NCI-H2081 treated with DMSO at 0.1 percent for 48 hours (cell line): ENCODE measurements at regions not wholly inside any gene's neighbourhood (a gene's known extent, or its start where the extent isn't known, plus 50 kb on each side); places are given as distances from the start of the nearest gene placed in this dataset.
"Not testable (repeated sequence)": the region's sequence is repeated elsewhere in the genome, so short reads cannot be mapped to it uniquely, and the experiment has no call there.

Experiments used
- DNase-seq: peaks from one replicate; lab custom pipeline; 2025; lab: John Stamatoyannopoulos, UW

GRCh38 chr5:106014262-106014661 is 1656.5 kb downstream of the EFNA5 start:
- no peak for DNase-seq

- DNase-seq: no peak
Measured at GRCh38 chr5:106006242-106006641, 1664.5 kb downstream of the EFNA5 start.

- not testable (repeated sequence) for DNase-seq
Measured at GRCh38 chr5:105998991-105999390, 1671.7 kb downstream of the EFNA5 start.

- DNase-seq: no peak
Measured at GRCh38 chr5:105993027-105993426, 1677.7 kb downstream of the EFNA5 start.

- no peak for DNase-seq
Measured at GRCh38 chr5:105982526-105982925, 1688.2 kb downstream of the EFNA5 start.

DNA sequence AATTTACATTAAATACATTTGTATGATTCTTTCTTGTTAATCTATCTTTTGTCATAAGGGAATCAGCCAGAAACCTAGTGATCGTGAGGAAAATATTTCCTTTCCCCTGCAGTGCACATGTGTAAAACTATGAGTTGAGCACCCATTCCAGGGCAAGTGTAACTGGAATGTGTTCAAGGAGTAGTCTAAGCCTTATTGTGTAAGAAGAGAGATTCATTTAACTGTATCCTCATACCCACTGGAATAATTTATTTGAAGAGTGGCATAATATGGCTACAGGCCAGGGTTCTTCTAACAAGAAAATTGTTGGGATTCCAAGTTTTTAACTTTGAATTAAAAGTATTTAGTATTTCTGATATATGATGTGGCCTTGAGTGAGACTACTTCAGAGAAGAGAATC is 1692.7 kb downstream of the EFNA5 start:
- DNase-seq: no peak

- DNase-seq: no peak
Measured at GRCh38 chr5:105977163-105977562, 1693.6 kb downstream of the EFNA5 start.

DNA sequence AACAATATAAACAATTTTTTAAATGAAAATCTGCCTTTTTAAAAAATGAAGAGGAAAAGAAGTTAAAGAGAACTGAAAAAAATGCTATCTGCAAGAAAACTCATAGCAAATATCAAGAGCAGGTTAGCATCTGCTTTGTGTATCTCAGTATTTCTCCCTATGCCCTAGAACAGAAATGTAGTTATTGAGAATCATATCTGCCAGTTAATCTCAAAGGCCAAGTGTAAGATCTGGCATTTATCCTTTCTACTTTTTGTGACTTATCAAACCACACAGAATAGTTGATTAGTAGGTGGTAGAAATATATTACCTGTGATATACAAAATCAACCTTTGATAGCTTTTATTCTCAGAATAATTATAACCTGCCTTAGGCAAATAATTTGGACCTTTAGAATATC is 1699.8 kb downstream of the EFNA5 start:
- no peak for DNase-seq

DNA sequence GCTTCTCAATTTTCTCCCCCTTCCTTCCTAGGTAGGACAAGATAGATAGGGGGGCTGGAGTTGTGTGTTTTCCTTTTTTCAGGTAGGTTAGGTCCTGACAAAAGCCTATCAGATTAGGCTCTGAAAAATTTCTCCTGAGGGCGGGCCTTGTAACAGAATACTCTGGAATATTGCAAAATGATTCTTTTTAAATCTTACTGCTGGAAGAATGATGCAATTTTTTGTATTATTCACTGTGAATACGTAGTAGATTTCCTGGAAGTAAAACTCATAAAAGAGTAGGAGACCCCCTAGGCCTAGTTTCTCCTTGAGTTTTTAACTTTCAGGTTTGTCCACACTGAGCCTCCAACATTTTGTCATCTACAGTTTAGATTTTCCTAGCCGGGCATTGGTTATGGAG is 1701.8 kb downstream of the EFNA5 start:
- no peak for DNase-seq

- DNase-seq: no peak
Measured at GRCh38 chr5:105963696-105964255, 1707.0 kb downstream of the EFNA5 start.

DNA sequence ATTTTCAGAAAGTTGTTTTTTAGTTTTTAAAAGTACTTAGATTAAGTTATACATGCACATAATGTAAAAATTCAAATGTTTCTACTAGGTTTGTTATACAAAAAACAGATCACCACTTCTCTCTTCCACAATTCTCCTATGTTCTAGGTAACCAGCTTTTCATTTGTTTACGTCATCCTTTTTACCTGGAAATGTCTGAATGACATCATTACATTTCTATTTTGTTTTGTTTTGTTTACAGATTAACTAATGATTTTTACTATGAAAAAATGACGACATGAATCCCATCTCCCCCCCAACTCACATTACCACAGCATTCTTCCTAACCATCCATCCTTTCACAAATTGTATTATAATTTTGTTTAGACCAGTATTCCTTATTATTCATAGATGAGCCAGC is 1709.2 kb downstream of the EFNA5 start:
- DNase-seq: no peak

GRCh38 chr5:105956456-105957196 is 1714.1 kb downstream of the EFNA5 start:
- no peak for DNase-seq

DNA sequence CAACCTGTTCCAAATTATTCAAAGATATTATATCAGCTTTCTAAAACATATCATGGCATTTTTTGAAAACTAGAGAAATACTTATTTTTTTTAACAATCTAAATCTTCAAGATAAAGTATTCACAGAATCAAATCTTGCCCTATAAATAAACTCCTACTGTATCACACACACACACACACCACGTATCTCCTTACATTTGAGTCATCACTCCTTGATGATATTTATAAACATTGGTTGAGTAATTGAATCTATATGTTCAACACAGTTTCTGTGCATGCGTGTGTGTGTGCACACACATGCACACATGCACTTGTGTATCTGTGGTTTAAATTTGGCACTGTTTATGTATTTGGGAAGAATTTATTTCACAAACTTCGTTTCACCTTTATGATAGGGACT is 1716.4 kb downstream of the EFNA5 start:
- DNase-seq: no peak

DNA sequence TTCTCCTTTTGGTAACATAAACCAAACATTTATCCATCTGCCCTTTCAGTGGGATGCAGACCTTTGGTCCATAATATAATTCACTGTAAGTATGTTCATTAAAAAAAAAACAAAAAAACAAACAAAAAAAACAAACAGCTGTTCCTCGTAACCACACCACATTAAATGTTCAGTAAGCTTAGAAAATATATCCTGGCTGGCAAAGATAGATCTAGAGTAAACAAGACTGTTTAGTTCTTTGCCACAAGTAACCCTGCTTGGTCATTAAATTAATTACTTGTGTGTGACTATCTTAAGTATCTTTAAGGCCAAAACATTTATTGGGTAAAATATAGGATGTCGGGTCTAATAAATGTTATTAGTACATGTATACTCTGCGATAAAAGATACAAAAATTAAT is 1717.1 kb downstream of the EFNA5 start:
- DNase-seq: peak; percentile 9

DNA sequence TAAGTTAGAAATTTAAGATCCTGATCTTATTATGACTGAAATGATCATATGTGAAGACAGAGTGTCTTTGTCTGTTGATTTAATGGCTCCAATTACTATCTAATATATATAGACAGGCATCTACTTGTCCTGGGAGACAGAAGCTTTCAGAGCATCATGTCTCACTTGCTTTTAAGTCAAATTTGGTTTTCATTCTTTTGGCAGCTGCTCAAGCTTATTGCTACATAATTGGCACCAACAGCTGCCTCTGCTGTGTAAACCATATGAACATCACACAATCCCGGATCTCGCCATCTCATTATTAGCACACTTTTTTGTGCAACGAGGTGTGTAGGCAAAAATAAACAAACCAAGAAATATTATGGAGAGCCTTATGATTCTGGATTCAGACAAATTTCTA is 1717.9 kb downstream of the EFNA5 start:
- DNase-seq: peak; percentile 89

DNA sequence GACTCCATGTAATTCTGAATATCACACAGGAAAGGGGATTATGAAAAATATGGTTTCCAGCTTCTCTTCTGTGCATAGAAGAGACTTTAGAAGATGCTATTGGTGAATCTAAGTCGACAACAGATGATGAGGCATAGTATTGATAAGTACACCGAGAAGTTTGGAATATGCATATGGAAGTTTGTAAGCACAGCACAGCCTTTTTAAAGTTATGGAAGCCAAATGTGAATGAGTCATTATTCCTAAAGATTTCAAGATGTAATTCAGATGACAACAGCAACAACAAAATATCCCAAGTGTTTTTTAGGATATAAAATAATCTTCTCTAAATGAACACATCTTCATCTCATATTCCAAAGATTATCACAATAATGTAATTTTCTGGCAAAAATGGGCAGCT is 1723.3 kb downstream of the EFNA5 start:
- no peak for DNase-seq

DNA sequence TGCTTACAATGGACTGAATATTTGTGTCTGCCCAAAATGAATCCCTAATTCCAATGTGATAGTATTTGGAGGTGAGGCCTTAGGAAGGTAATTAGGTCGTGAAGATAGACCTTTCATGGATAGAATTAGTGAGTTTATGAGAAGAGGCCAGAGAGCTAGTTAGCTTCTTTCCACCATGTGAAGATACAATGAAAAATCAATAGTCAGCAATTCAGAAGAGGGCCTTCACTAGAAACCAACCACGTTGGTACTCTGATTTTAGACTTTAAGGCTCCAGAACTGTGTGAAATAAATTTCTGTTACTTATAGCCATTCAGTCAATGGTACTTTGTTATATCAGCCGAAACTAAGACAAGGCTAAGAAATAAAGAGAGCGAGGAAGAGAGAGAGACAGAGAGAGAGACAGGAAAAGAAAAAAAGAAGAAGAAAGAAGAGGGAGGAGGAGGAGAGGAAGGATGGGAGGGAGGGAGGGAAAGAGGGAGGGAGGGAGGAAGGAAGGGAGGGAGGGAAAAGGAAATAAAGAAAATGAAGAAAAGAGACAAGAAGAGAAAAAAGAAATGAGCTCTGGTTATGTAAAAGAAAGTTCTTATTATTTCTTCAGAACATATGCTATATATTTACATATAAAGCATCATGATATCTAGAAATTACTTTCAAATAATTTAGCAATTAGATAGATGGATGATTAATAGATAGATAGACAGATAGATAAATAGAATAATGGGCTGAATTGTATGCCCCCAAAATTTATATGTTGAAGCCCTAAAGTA is 1725.3 kb downstream of the EFNA5 start:
- DNase-seq: no peak

DNA sequence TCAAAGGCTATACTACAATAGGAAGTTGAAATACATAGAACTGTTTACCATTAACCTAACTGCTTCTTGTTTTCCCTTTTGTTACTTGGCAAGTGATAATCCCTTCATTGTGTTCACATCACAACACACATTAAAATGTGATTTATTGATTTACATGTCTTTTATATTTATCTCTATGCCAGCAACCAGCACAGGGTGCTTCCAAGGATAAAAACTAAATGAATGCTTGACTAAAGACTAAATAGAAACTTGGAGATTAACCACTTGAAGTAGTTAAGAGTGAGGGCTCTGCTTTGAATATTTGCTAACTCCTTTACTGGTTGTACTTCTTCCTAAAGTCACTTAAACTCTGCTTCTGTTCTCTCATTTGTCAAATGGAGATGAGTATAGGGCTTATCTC is 1730.6 kb downstream of the EFNA5 start:
- DNase-seq: peak; percentile 6

GRCh38 chr5:105934171-105934570 is 1736.6 kb downstream of the EFNA5 start:
- no peak for DNase-seq

- no peak for DNase-seq
Measured at GRCh38 chr5:105931881-105932421, 1738.8 kb downstream of the EFNA5 start.

DNA sequence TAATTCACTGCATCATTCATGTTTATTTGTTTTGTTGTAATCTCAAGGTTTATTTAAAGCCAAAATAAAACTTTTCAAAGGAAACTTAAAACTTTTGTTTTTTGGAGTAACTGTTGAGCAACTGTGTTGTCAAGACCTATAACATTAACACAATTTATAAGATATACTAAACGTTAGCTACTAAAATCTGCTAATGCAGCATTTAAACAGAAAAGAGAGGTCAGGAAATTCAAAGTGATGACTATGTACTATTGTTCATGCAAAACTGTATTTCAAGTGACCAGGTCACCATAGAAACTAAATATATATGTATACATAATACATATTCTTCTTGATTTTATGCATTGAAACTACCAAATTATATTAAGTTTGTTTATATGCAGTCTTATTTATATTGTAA is 1740.9 kb downstream of the EFNA5 start:
- no peak for DNase-seq

- no peak for DNase-seq
Measured at GRCh38 chr5:105924366-105924765, 1746.4 kb downstream of the EFNA5 start.

- DNase-seq: no peak
Measured at GRCh38 chr5:105922574-105922973, 1748.2 kb downstream of the EFNA5 start.
